IMR-90 (cell line): ENCODE measurements at regions not wholly inside any gene's neighbourhood (a gene's known extent, or its start where the extent isn't known, plus 50 kb on each side); places are given as distances from the start of the nearest gene placed in this dataset.
A peak's percentile ranks its signal among the peaks of the same experiment; 100 is the strongest.

ENCODE experiments used
- ATAC-seq: fragments of 200-7000 bp; cut with Tn5 transposase; 2 replicates; pipeline ENCODE4 v1.9.1; 2020; ENCODE audit warnings: low read depth, mild to moderate bottlenecking, moderate library complexity
- BruUV-seq: library from RNA; stranded (reverse); fragments of 400-500 nt; replicated peaks from 2 replicates; lab custom pipeline; 2021; lab: Mats Ljungman, UMichigan
- CTCF ChIA-PET: fragments of 300-600 bp; formaldehyde crosslinking; extraction: SDS; loops from one replicate; lab custom pipeline; 2021; ENCODE audit warnings: antibody characterized with exemption; lab: Yijun Ruan, JAX
- POLR2A ChIA-PET: fragments of 300-600 bp; sonication (Branson Sonifier 250); formaldehyde crosslinking; loops from one replicate; lab custom pipeline; 2022; ENCODE audit warnings: antibody characterized with exemption; ENCODE audit not compliant: unreplicated experiment; lab: Charles Lee
- DNase-seq: peaks from one replicate; pipeline ENCODE4 v3.0.0; 2013
- H2AFZ ChIP-seq: replicated peaks from 2 replicates; pipeline ENCODE3; 2013; ENCODE audit warnings: low read length, mild to moderate bottlenecking; ENCODE audit not compliant: poor library complexity
- H2AK5ac ChIP-seq: 2 replicates; pipeline ENCODE4 v1.6.1; 2013; ENCODE audit warnings: low read depth, low read length, inconsistent platforms
- H2AK9ac ChIP-seq: replicated peaks from 2 replicates; pipeline ENCODE3; 2013; ENCODE audit warnings: mild to moderate bottlenecking, low read depth, low read length, moderate library complexity; ENCODE audit not compliant: poor library complexity
- H2BK120ac ChIP-seq: 2 replicates; pipeline ENCODE4 v1.6.1; 2013; ENCODE audit warnings: low read depth, low read length, inconsistent platforms
- H2BK15ac ChIP-seq: 3 replicates; pipeline ENCODE4 v1.6.1; 2013; ENCODE audit warnings: low read depth, low read length, inconsistent platforms
- H2BK20ac ChIP-seq: 2 replicates; pipeline ENCODE4 v1.6.1; 2013; ENCODE audit warnings: low read depth, mild to moderate bottlenecking, inconsistent platforms, low read length, moderate library complexity
- H2BK5ac ChIP-seq: 2 replicates; pipeline ENCODE4 v1.6.1; 2013; ENCODE audit warnings: mild to moderate bottlenecking, low read depth, low read length, inconsistent platforms; ENCODE audit not compliant: poor library complexity, severe bottlenecking
- H3K14ac ChIP-seq: replicated peaks from 2 replicates; pipeline ENCODE4 v1.6.1; 2013; ENCODE audit warnings: low read depth, low read length, inconsistent platforms
- H3K18ac ChIP-seq: 2 replicates; pipeline ENCODE4 v1.6.1; 2013; ENCODE audit warnings: low read depth, low read length, control low read depth
- H3K23ac ChIP-seq: 2 replicates; pipeline ENCODE4 v1.6.1; 2013; ENCODE audit warnings: low read depth, low read length, inconsistent platforms
- H3K27ac ChIP-seq: 2 replicates; pipeline ENCODE4 v1.5.1; 2013; ENCODE audit warnings: mild to moderate bottlenecking, control low read depth, low read length; ENCODE audit not compliant: insufficient read depth
- H3K27me3 ChIP-seq: 2 replicates; pipeline ENCODE4 v1.6.1; 2013; ENCODE audit warnings: low read length; ENCODE audit not compliant: control insufficient read depth, insufficient read depth
- H3K36me3 ChIP-seq: 2 replicates; pipeline ENCODE4 v1.6.1; 2013; ENCODE audit warnings: low read length, mixed read lengths; ENCODE audit not compliant: control insufficient read depth, insufficient read depth
- H3K4ac ChIP-seq: 2 replicates; pipeline ENCODE4 v1.6.1; 2013; ENCODE audit warnings: low read depth, low read length, inconsistent platforms
- H3K4me1 ChIP-seq: 2 replicates; pipeline ENCODE4 v1.6.1; 2013; ENCODE audit warnings: low read length, mixed read lengths; ENCODE audit not compliant: control insufficient read depth, insufficient read depth
- H3K4me2 ChIP-seq: 2 replicates; pipeline ENCODE4 v1.6.1; 2013; ENCODE audit warnings: low read depth, mild to moderate bottlenecking, control low read depth, low read length, moderate library complexity
- H3K4me3 ChIP-seq: 2 replicates; pipeline ENCODE4 v1.5.1; 2013; ENCODE audit warnings: low read depth, mild to moderate bottlenecking, control low read depth, low read length, moderate library complexity; ENCODE audit not compliant: insufficient read depth
- H3K56ac ChIP-seq: 2 replicates; pipeline ENCODE4 v1.6.1; 2013; ENCODE audit warnings: low read length, inconsistent platforms; ENCODE audit not compliant: insufficient read depth; ENCODE audit errors: extremely low read depth
- H3K79me1 ChIP-seq, 2 experiments: 2 replicates each; pipeline ENCODE4 v1.6.1; 2013; ENCODE audit warnings: low read length in 2 of 2, inconsistent platforms in 1 of 2, low read depth in 1 of 2
- H3K9ac ChIP-seq: 2 replicates; pipeline ENCODE4 v1.6.1; 2013; ENCODE audit warnings: low read depth, low read length, control low read depth
- H3K9me1 ChIP-seq: 2 replicates; pipeline ENCODE4 v1.6.1; 2013; ENCODE audit warnings: low read length, inconsistent platforms; ENCODE audit not compliant: insufficient read depth
- H3K9me3 ChIP-seq: 2 replicates; pipeline ENCODE4 v1.6.1; 2013; ENCODE audit warnings: low read length; ENCODE audit not compliant: control insufficient read depth, insufficient read depth
- H4K20me1 ChIP-seq: 2 replicates; pipeline ENCODE4 v1.6.1; 2013; ENCODE audit warnings: low read length, inconsistent platforms; ENCODE audit not compliant: insufficient read depth
- H4K5ac ChIP-seq: 2 replicates; pipeline ENCODE4 v1.6.1; 2013; ENCODE audit warnings: mild to moderate bottlenecking, low read depth, low read length, control low read depth
- H4K8ac ChIP-seq, 2 experiments: 2 replicates each; pipeline ENCODE4 v1.6.1; 2013; ENCODE audit warnings: low read depth in 2 of 2, low read length in 2 of 2, control low read depth in 1 of 2, inconsistent platforms in 1 of 2
- H4K91ac ChIP-seq: 2 replicates; pipeline ENCODE4 v1.6.1; 2013; ENCODE audit warnings: low read depth, low read length, inconsistent platforms; ENCODE audit not compliant: insufficient read depth
- BHLHE40 ChIP-seq: fragments of 150-350 bp; IDR thresholded peaks from 2 replicates; pipeline ENCODE4 v1.6.1; 2016; ENCODE audit warnings: mild to moderate bottlenecking, low read depth, low read length
- CHD1 ChIP-seq: IDR thresholded peaks from 2 replicates; pipeline ENCODE4 v1.6.1; 2012; ENCODE audit warnings: low read depth, low read length, improper control_type of control experiment
- CTCF ChIP-seq: conservative IDR thresholded peaks from 2 replicates; pipeline ENCODE4 v1.5.1; 2012; ENCODE audit warnings: mild to moderate bottlenecking, low read depth, low read length, improper control_type of control experiment
- MXI1 ChIP-seq: IDR thresholded peaks from 2 replicates; pipeline ENCODE4 v1.6.1; 2012; ENCODE audit warnings: low read depth, mild to moderate bottlenecking, low read length, moderate library complexity, borderline replicate concordance
- NFE2L2 ChIP-seq: fragments of 150-350 bp; IDR thresholded peaks from 2 replicates; pipeline ENCODE4 v1.6.1; 2016; ENCODE audit warnings: low read depth, mild to moderate bottlenecking, low read length
- RCOR1 ChIP-seq: IDR thresholded peaks from 2 replicates; pipeline ENCODE4 v1.6.1; 2012; ENCODE audit warnings: mild to moderate bottlenecking, low read length, improper control_type of control experiment; ENCODE audit not compliant: insufficient replicate concordance
- SMC3 ChIP-seq: fragments of 150-350 bp; IDR thresholded peaks from 2 replicates; pipeline ENCODE4 v1.6.1; 2016; ENCODE audit warnings: low read depth, mild to moderate bottlenecking, antibody characterized with exemption, low read length, moderate library complexity
- USF2 ChIP-seq: fragments of 150-350 bp; IDR thresholded peaks from 2 replicates; pipeline ENCODE4 v1.6.1; 2017; ENCODE audit warnings: mild to moderate bottlenecking, antibody characterized with exemption, low read length, low read depth
- WGBS, 2 experiments: methylation state at CpG; one replicate each; pipeline versions ENCODE4 v1.1.5 to v1.1.7; 2013; ENCODE audit warnings: missing lambda C conversion rate in 2 of 2; ENCODE audit not compliant: insufficient read length in 1 of 2; ENCODE audit errors: extremely low coverage in 2 of 2; 5-methylcytosine and 5-hydroxymethylcytosine counted together
- dilution Hi-C: fragments of 300-500 bp; cut with HindIII; formaldehyde crosslinking; loops from one replicate; pipeline ENCODE4 v1.14.3; 2018; ENCODE audit warnings: low sequenced_read_pairs; ENCODE audit not compliant: unreplicated experiment
- in situ Hi-C: fragments of 300-500 bp; cut with MboI; formaldehyde crosslinking; loops from 3 replicates; pipeline ENCODE4 v1.14.3; 2019; ENCODE audit warnings: low sequenced_read_pairs, inconsistent platforms, mixed read lengths
- intact Hi-C: fragments of 100-400 bp; cut with micrococcal nuclease; formaldehyde crosslinking; loops from 2 replicates; pipeline ENCODE4 v1.10.0; 2022

DNA sequence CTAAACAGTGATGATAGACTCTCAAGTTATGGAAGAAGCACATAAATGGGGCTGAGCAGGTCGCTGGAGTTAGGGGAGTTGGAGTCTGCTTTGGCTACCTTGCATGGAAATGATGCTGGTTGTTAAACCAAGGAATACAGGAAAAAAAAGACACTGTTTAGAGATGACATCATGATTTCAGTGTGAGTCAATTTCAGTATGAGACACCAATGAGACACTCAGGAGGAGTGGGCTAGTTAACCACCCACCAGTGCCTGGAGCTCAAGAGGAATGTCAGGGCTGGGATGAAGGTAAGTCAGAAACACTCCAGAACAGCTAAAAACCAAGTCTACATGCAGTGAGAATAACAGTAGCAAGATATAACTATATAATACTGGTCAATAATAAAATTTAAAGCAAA lies 303.6 kb downstream of the SOX11 start:
- Histone ChIP-seq H3K56ac (no peak overlapping the region), H3K9me1 (no peaks in the 10 kb centered on the region), H3K27me3 (no peaks in the 10 kb centered on the region), H2BK20ac (no peak overlapping the region), H3K4me1 (no peaks in the 10 kb centered on the region), H2AK5ac (no peak overlapping the region), H2BK15ac (no peak overlapping the region), H2BK120ac (no peak overlapping the region), H3K4ac (no peak overlapping the region), H3K9me3 (no peaks in the 10 kb centered on the region), H3K27ac (no peak overlapping the region), H3K9ac (no peak overlapping the region), H3K36me3 (no peaks in the 10 kb centered on the region), H4K8ac (no peak overlapping the region), H4K5ac (no peak overlapping the region), H3K23ac (no peak overlapping the region), H2AK9ac (no peak overlapping the region), H3K4me2 (no peak overlapping the region), H2AFZ (no peak overlapping the region), H3K18ac (no peak overlapping the region), H4K20me1 (no peaks in the 10 kb centered on the region), H3K4me3 (no peak overlapping the region), H3K79me1 (no peaks in the 10 kb centered on the region), H4K91ac (no peak overlapping the region), H3K14ac (no peak overlapping the region), H2BK5ac (no peak overlapping the region)
- dilution Hi-C loops = no loop called here
- no TSS peak for BruUV-seq
- WGBS, 2 experiments = 57% methylated on average over 1 of the region's 1 CpG; no CpG with 5 or more reads in 1 of the 2 experiments
- ATAC-seq (no peak), DNase-seq (peak; percentile 12)
- in situ Hi-C loops = no loop called here
- POLR2A ChIA-PET = no interaction called here
- CTCF ChIA-PET = no interaction called here
- intact Hi-C loops = no loop called here
- no peak for TF ChIP-seq CHD1
- no peak for TF ChIP-seq BHLHE40
- TF ChIP-seq CTCF = no peak
- no peak for TF ChIP-seq MXI1
- TF ChIP-seq USF2 = no peak
- TF ChIP-seq NFE2L2 = no peak
- no peak for TF ChIP-seq RCOR1
- TF ChIP-seq SMC3 = no peak
